Transverse colon (tissue), 3 donors: ENCODE measurements at regions not wholly inside any gene's neighbourhood (a gene's known extent, or its start where the extent isn't known, plus 50 kb on each side); places are given as distances from the start of the nearest gene placed in this dataset.

Experiments
- CTCF ChIP-seq, 5 experiments: fragments of 200-600 bp in 3 of 5; fragments of 450-650 bp in 2 of 5; sonication (generic) in 3 of 5; IDR thresholded peaks; 1 replicate in 2 of 5; 2 replicates in 3 of 5; pipeline ENCODE4 v1.5.1; 2016 to 2017; ENCODE audit warnings: antibody characterized with exemption in 5 of 5, inconsistent platforms in 3 of 5, mild to moderate bottlenecking in 2 of 5, moderate library complexity in 1 of 5
- EP300 ChIP-seq: sonication (generic); formaldehyde crosslinking; IDR thresholded peaks from one replicate; pipeline ENCODE4 v1.6.1; 2017; ENCODE audit warnings: antibody characterized with exemption, low read depth
- POLR2A ChIP-seq: fragments of 450-650 bp; IDR thresholded peaks from one replicate; pipeline ENCODE4 v1.6.1; 2016; ENCODE audit warnings: antibody characterized with exemption, mild to moderate bottlenecking, moderate library complexity

DNA sequence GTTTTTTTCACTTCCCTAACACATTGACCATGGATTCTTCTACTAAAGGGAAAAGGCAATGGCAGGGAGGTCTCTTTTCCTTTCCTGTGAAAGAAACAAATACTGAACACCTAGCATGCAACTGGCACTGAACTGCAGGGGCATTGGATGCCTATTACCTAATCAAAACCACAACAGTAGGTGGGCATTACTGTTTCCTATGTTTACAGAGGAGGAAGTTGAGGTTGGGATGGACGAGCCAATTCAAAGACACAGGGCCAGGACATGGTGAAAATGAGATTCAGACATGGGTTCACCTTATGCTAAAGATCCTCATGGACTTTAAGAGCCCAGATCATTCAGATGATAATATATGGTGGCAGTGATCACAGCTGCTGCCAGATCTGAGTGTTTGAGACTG lies 407.0 kb downstream of the MIAT start:
- TF ChIP-seq CTCF (IDR thresholded peaks at IDR 0.05) (no peak), POLR2A (no peak), EP300 (no peak)
